Hippocampal formation (tissue), 2 donors: ENCODE measurements at regions not wholly inside any gene's neighbourhood (a gene's known extent, or its start where the extent isn't known, plus 50 kb on each side); places are given as distances from the start of the nearest gene placed in this dataset.
"Not testable (repeated sequence)": the region's sequence is repeated elsewhere in the genome, so short reads cannot be mapped to it uniquely, and the experiment has no call there.

Experiments used
- DNase-seq, 2 donors: peaks; one replicate each; lab custom pipeline; 2025; lab: John Stamatoyannopoulos, UW

GRCh38 chr7:27410812-27411544 lies 168.4 kb downstream of the EVX1 start:
- DNase-seq, result no peak

GRCh38 chr7:27412164-27412563 lies 169.6 kb downstream of the EVX1 start:
- DNase-seq, result no peak

- DNase-seq, result no peak
Measured at GRCh38 chr7:27418541-27418940, 175.9 kb downstream of the EVX1 start.

DNA sequence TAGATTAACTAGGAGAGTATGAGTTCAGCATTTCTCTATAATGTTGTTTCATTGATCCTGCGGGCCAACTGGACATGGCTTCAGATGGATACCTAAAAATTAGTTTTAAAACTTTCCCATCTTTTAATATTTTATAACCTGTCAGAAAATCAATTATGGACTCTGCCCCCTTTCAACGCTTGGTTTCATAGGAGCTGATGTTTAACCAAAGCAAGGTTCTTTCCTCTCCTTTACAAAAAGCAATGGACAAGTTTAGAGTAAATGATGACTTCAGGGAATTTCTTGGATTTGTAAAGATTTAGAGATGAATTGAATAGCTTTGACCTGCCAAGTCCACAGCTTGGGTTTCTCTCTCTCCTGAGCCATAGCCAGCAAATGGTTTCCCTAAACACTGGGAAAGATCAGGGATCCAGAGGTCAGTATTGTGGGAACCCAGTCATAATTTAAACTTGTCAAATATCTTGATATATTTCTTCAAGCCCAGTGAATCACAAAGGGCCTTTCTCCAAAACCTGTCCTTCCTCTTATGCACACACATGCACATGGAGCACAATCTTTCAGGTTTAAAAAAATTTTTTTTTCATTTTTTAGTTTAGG lies 177.1 kb downstream of the EVX1 start:
- DNase-seq, result no peak

- no peak for DNase-seq
Measured at GRCh38 chr7:27420702-27421101, 178.1 kb downstream of the EVX1 start.

DNA sequence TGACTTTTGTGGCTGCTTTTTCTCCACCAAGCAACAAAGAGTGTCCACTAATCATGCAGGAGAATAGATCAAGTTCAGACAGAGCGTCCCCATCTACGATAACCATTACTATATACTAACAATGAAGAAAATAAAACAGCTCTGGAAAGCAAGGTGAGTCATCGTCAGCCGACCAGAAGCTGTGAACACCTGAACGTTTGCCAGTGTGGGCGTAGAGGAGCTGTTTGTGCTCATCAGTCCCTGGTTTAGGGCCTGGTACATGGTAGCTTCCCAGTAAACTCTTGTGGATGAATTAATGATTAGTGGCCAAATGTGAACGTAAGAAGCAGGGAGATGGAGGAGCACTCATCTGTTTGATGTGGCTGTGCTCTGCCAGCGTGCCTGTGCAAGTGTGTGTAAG lies 180.7 kb downstream of the EVX1 start:
- no peak for DNase-seq

DNA sequence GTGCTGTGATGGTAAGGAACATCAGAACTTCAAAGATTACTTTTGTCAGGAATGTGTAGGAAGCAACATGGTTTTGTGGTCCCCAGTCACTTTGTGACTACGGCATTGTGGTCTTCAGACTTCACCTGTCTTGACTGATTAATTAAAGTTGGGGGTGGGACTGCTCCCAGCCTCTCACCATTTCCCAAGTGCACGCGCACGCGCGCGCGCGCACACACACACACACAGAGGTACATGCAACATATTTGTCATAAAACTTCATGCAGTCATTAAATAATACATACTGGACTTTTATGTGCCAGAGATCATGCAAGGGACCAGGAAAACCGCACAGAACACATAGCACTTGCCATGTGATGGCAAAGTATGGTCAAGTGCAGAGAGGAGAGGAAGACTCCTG lies 181.2 kb downstream of the EVX1 start:
- no peak for DNase-seq

DNA sequence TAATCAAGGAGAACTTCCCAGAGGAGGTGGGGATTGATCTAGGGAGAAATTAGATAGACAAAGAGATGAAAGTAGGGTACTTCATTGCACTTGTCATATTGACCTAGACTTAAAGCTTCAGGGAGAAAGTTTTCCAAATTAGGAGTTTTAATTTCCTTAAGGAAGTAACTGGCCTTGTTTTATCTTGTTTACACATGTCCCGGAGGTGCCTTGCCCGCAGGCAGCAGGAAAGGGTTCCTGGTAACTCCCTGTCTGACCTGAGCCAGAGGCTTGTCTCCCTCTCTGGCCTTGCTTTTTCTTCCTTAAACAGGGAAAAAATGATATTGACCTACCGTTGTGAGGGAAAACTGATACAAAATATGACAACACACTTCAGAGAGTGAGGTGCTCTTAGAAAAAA lies 181.6 kb downstream of the EVX1 start:
- no peak for DNase-seq

DNA sequence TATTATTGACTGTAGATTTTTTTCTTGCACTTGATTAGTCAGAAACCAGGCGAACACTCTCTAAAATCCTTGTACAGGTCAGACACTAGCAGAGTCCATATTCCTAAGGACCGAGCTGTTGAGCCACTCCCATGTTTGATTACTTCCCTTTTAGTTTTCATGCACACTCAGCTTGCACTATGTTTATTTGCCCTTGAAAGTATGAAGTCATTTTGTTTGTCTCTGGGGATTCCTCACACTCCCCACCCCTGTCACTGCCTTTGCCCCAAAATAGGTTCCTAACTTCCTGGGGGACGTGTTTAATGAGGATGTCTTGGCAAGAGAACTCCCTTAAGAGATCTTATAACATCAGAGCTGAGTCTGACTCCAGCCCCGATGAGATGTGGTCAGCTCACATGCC lies 182.1 kb downstream of the EVX1 start:
- no peak for DNase-seq

DNA sequence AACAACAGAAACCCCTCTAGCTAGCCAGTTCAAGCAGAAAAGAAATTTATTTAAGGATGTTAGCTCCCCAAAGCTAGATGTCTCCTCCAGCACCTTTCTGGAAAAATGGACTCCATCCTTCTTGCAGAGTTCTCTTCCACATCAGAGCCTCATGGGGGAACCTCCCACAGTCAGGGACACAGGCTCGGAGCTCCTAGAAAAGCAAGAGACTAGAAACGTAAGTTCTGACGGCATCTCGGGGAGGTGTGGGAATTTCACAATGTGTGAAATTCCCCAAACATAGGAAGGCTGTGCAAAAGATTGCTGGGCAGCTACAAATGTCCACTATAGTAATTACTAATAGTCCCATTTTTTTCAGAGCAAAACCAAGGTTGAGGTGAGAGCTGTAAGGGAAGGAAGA lies 184.8 kb downstream of the EVX1 start:
- no peak for DNase-seq

GRCh38 chr7:27430105-27430504 lies 187.5 kb downstream of the EVX1 start:
- no peak for DNase-seq

GRCh38 chr7:27431465-27431864 lies 188.9 kb downstream of the EVX1 start:
- no peak for DNase-seq

DNA sequence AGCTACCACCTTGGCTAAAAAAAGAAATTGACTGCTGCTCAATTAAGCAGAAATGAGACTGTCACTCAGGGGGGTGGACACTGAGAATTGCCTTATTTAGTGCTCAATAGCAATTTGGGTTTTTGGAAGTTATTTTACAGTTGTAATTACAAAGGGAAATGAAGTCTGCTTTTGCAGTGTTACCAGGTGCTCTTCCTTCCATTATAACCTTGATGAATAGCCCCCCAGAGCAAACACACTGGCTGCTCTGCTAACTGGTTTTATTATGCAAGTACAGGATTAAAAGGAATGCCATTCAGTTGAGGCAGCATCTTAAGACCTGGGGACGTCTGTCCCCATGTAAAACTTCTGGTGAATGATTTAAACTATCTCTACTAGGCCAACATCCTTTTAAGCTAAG lies 191.0 kb downstream of the EVX1 start:
- DNase-seq, result no peak

DNA sequence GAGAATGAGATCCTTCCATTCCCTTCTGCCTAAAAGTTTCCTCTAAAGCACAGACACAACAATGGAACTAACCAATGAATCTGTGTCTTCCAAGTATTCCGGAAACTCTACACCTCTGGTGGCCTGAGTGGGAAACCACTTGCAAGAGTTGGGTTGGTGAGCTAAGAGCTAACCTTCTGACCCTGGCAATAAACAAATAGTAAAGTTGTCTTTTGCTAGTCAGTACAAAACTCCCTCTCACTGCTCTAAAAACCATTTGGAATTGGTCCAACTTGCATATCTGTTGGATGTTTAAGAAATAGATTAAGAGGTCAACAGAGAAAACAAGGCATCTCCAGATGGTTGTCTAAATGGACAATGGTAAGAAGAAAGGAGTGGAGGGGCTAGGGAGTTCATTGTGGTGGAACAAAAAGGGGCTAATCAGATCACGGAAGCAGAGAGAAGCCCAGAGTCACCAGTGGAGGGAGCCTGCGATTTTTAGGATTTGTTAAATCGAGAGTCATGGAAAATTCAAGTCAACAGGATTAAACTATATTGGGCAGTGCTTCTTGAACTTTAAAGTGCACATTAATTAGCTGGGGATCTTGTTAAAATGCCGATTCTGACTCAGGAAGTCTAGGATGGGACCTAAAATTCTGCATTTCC lies 192.3 kb downstream of the EVX1 start:
- DNase-seq, result no peak

- DNase-seq, result no peak
Measured at GRCh38 chr7:27435461-27435860, 192.9 kb downstream of the EVX1 start.

GRCh38 chr7:27438881-27439589 lies 196.4 kb downstream of the EVX1 start:
- DNase-seq, result no peak

- DNase-seq, result no peak
Measured at GRCh38 chr7:27442455-27442854, 199.9 kb downstream of the EVX1 start.

DNA sequence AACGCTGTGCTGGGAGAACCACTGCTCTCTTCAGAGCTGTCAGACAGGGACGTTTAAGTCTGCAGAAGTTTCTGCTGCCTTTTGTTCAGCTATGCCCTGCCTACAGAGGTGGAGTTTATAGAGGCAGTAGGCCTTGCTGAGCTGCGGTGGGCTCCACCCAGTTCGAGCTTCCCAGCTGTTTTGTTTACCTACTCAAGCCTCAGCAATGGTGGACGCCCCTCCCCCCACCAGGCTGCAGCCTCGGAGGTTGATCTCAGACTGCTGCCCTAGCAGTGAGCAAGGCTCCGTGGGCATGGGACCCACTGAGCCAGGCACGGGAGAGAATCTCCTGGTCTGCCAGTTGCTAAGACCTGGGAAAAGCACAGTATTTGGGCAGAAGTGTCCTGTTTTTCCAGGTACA lies 206.4 kb downstream of the EVX1 start:
- DNase-seq, result not testable (repeated sequence)

GRCh38 chr7:27453702-27454405 lies 208.8 kb downstream of the HIBADH start:
- no peak for DNase-seq

DNA sequence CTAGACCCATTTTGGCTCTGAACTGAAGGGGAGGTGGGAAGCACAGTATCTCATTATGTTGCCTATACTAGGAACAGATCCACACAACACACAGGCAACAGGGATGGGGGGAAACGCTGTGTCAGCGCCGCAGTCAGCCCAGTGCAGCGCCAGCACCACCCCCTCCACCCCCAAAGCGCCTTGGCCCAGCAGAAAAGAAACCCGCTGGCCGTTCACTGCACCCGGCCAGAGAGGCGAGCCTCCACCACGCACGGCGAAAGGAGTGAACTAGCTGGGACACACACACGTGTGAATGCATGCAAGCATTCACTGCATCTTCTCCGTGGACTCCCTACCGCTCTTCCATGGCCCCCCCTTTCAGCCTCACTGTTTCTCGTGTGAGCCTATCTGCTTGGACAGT lies 205.6 kb downstream of the HIBADH start:
- peak in 1 of 2 donors; percentile 2 for DNase-seq

DNA sequence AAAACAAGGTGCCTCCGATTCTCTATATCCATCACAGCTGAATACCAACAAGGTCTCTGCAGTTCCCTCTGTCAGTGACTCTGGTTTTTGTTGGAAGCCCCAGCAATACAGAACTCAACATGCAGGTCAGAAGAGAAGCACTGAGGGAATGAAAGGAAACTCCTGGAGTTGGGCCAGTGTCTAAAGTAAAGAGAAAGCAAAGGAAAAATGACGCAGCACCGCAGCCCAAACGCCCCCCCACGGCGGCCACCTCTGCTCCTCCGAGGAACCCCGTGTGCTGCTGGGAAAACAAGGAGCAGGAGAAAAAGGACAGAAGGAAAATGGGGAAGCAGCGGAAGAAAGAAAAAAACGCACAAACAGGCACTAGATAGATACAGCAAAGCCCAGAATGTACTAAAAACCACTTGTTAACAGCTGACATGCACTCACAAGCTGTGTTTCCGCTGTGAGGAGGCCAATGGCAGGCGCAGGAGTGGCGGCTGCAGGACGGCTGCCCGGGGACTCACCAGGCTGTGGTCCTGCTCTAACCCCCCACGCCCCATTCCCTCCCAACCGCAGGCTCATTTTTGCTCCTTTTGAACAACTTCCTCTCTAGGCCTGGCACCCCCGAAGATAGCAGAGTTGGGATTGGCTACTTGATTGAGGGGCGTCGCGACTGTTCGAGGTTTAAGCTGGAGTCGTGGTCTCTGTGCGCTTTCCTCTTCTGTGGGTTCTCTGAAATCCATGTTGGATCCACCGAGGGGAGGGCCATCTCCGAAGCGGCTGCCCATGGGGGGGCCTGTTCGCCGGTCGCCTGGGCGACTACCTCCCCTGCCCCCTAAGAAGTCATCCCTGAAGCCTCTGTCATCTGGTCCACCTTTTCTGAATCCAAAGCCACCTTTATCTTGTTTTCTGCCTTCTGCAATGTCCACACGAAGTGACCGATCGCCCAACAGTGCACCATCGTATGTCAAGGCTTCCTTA lies 204.8 kb downstream of the HIBADH start:
- not testable (repeated sequence) for DNase-seq
